GM21737 (cell line): ENCODE measurements at regions not wholly inside any gene's neighbourhood (a gene's known extent, or its start where the extent isn't known, plus 50 kb on each side); places are given as distances from the start of the nearest gene placed in this dataset.

Experiments
- ATAC-seq: cut with Tn5 transposase; IDR thresholded peaks from one replicate; pipeline ENCODE4 v1.9.1; 2021; ENCODE audit warnings: mild to moderate bottlenecking, moderate library complexity; ENCODE audit not compliant: unreplicated experiment

GRCh38 chr2:103462101-103462500 lies 700.3 kb downstream of the TMEM182 start:
- ATAC-seq: no peak

- ATAC-seq: no peak
These were observed 700.9 kb downstream of the TMEM182 start for GRCh38 chr2:103462712-103463111.

- no peak for ATAC-seq
These were observed 703.0 kb downstream of the TMEM182 start for GRCh38 chr2:103464831-103465230.

- no peak for ATAC-seq
These were observed 708.0 kb downstream of the TMEM182 start for GRCh38 chr2:103469800-103470199.

- no peak for ATAC-seq
These were observed 723.1 kb downstream of the TMEM182 start for GRCh38 chr2:103484906-103485305.

- no peak for ATAC-seq
These were observed 735.0 kb downstream of the TMEM182 start for GRCh38 chr2:103496850-103497249.

- no peak for ATAC-seq
These were observed 745.0 kb downstream of the TMEM182 start for GRCh38 chr2:103506812-103507211.

GRCh38 chr2:103512442-103512841 lies 750.6 kb downstream of the TMEM182 start:
- no peak for ATAC-seq

GRCh38 chr2:103520547-103520946 lies 758.7 kb downstream of the TMEM182 start:
- ATAC-seq: no peak

GRCh38 chr2:103525756-103526155 lies 763.9 kb downstream of the TMEM182 start:
- no peak for ATAC-seq

- no peak for ATAC-seq
These were observed 764.9 kb downstream of the TMEM182 start for GRCh38 chr2:103526757-103527156.

- ATAC-seq: no peak
These were observed 765.4 kb downstream of the TMEM182 start for GRCh38 chr2:103527278-103527677.

- no peak for ATAC-seq
These were observed 768.1 kb downstream of the TMEM182 start for GRCh38 chr2:103529798-103530502.

GRCh38 chr2:103552775-103553174 lies 790.9 kb downstream of the TMEM182 start:
- ATAC-seq: no peak

- ATAC-seq: no peak
These were observed 833.0 kb downstream of the TMEM182 start for GRCh38 chr2:103594823-103595222.

- no peak for ATAC-seq
These were observed 843.4 kb downstream of the TMEM182 start for GRCh38 chr2:103605071-103605780.

- no peak for ATAC-seq
These were observed 853.8 kb downstream of the TMEM182 start for GRCh38 chr2:103615611-103616105.

GRCh38 chr2:103616891-103617290 lies 855.1 kb downstream of the TMEM182 start:
- ATAC-seq: no peak

GRCh38 chr2:103618112-103618511 lies 856.3 kb downstream of the TMEM182 start:
- no peak for ATAC-seq

- ATAC-seq: no peak
These were observed 865.5 kb downstream of the TMEM182 start for GRCh38 chr2:103627301-103627700.

- ATAC-seq: no peak
These were observed 877.1 kb downstream of the TMEM182 start for GRCh38 chr2:103638978-103639377.

- no peak for ATAC-seq
These were observed 894.7 kb downstream of the TMEM182 start for GRCh38 chr2:103656558-103656957.
